Spleen (tissue), 11 donors: ENCODE measurements at regions not wholly inside any gene's neighbourhood (a gene's known extent, or its start where the extent isn't known, plus 50 kb on each side); places are given as distances from the start of the nearest gene placed in this dataset.
A peak's percentile ranks its signal among the peaks of the same experiment; 100 is the strongest.

Source experiments
- DNase-seq: peaks from one replicate; pipeline ENCODE4 v3.0.0-alpha.2; 2020
- H3K27ac ChIP-seq, 8 donors: fragments of 200-600 bp; sonication (generic) in 7 of 8; 1 replicate in 4 of 8; 2 replicates in 4 of 8; pipeline versions ENCODE4 v1.5.0 to v1.8.0; 2016 to 2021; ENCODE audit warnings: inconsistent platforms in 4 of 8, mild to moderate bottlenecking in 4 of 8, moderate library complexity in 1 of 8
- H3K27me3 ChIP-seq, 7 donors: fragments of 200-600 bp; sonication (generic) in 6 of 7; replicated peaks in 1 of 7; 1 replicate in 4 of 7; 2 replicates in 3 of 7; pipeline versions ENCODE4 v1.5.0 to v1.8.0; 2016 to 2021; ENCODE audit warnings: inconsistent platforms in 3 of 7, mild to moderate bottlenecking in 1 of 7
- H3K36me3 ChIP-seq, 6 donors: fragments of 200-600 bp; sonication (generic) in 5 of 6; 1 replicate in 4 of 6; 2 replicates in 2 of 6; pipeline versions ENCODE4 v1.5.0 to v1.8.0; 2016 to 2021; ENCODE audit warnings: inconsistent platforms in 2 of 6
- H3K4me1 ChIP-seq, 6 donors: fragments of 200-600 bp; sonication (generic) in 5 of 6; 1 replicate in 3 of 6; 2 replicates in 3 of 6; pipeline versions ENCODE4 v1.5.0 to v1.8.0; 2016 to 2021; ENCODE audit warnings: inconsistent platforms in 3 of 6
- H3K4me3 ChIP-seq, 8 donors: fragments of 200-600 bp; sonication (generic) in 7 of 8; 1 replicate in 4 of 8; 2 replicates in 4 of 8; pipeline versions ENCODE4 v1.5.0 to v1.8.0; 2016 to 2021; ENCODE audit warnings: inconsistent platforms in 4 of 8, mild to moderate bottlenecking in 4 of 8, moderate library complexity in 2 of 8
- H3K9me3 ChIP-seq, 8 donors: fragments of 200-600 bp; sonication (generic) in 7 of 8; 1 replicate in 4 of 8; 2 replicates in 4 of 8; pipeline versions ENCODE4 v1.5.0 to v1.8.0; 2016 to 2021; ENCODE audit warnings: inconsistent platforms in 4 of 8
- POLR2A ChIP-seq, 3 donors: fragments of 450-650 bp; IDR thresholded peaks; one replicate each; pipeline ENCODE4 v1.5.1; 2017; ENCODE audit warnings: antibody characterized with exemption in 3 of 3, mild to moderate bottlenecking in 1 of 3
- POLR2AphosphoS5 ChIP-seq, 3 donors: sonication (generic); formaldehyde crosslinking; IDR thresholded peaks; one replicate each; pipeline ENCODE4 v1.5.1; 2017; ENCODE audit warnings: antibody characterized with exemption in 3 of 3
- WGBS, 5 donors: extraction: QIAGEN DNeasy Blood & Tissue Kit in 3 of 5; methylation state at CpG; one replicate each; pipeline versions ENCODE4 v1.1.5 to v1.1.7; 2013 to 2018; 5-methylcytosine and 5-hydroxymethylcytosine counted together
- intact Hi-C: fragments of 100-400 bp; cut with DNase I; formaldehyde crosslinking; loops from one replicate; pipeline ENCODE4 v1.15.0; 2023; ENCODE audit warnings: low total_unique reads
- TF ChIP-seq, protein P1 (sequence below), 11 experiments: fragments of 200-600 bp in 7 of 11; fragments of 450-650 bp in 4 of 11; sonication (generic) in 4 of 11; IDR thresholded peaks in 8 of 11; conservative IDR thresholded peaks in 3 of 11; 1 replicate in 7 of 11; 2 replicates in 4 of 11; pipeline versions ENCODE4 v1.4.0 to v1.8.0; 2016 to 2021; ENCODE audit warnings: antibody characterized with exemption in 11 of 11, inconsistent platforms in 4 of 11, mild to moderate bottlenecking in 1 of 11
- donor health status: healthy with polysubstance abuse.
- donor health status: DM: no; HTN: no; CAD: no; lungs with moderate emphysema.
- donor health status: DM: no; HTN: no; CAD: no.
- donor health status: Bipolar disorder and iron deficiency.
- donor health status: healthy.
- donor health status: DM: no; HTN: no; CAD: no.
- donor health status: DM: yes; HTN: yes; CAD: no.

DNA sequence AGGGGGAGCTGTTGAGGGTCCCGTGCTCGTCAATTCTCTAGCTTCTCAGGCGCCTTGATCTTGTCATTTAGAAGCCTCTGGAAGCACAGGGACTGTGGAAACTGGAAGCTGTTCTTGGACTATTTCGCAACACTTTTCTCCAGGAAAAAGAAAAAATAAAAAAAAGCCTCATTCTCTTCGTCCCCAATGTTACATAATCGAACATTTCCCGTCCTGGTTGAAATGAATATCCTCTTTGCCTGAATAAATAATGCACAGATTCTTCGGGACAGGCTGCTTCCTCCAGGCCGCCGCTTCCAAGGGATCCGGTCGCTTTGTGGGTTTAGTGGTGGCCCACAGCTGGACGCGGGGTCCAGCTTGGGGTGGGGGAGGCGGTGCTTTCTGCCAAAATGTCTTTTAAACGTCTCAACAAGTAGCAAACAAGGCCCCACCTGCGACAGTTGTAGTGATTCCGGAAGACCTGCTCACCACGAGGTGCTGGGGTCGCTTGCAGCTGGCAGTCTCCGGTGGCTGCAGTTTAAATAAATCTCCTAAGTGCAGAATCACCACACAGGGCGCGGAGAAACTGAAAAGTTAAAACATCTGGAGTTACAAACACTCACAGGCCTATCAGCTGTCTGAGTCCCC, 125.9 kb upstream of the ESR1 start:
- no peak for DNase-seq

DNA sequence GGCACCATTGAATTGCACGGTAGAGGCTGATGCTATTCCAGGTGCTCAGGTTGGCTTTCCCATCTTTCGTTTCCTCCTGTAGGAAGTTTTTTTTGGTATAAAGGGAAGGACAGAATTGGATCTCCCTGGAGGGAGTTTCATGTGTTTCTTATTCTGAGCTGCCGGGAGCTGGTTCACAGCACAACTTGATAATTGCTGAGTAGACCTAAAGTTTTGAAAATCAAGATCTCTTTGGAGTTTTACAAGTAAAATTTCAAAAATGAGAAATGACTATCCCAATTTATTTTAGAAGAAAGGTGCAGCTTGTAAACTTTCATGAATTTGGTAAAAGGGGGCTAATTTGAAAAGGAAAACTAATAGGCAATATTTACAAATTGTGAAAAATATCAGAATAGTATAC, 125.2 kb upstream of the ESR1 start:
- no peak overlapping the region for H3K27ac ChIP-seq
- intact Hi-C loops: no loop called here
- no peaks in the 10 kb centered on the region for H3K36me3 ChIP-seq
- no peaks in the 10 kb centered on the region for H3K27me3 ChIP-seq
- H3K4me1 ChIP-seq: peaks cover 0 to 16% (median 6%) of the 10 kb centered on the region in 6 donors
- H3K4me3 ChIP-seq: no peak overlapping the region
- H3K9me3 ChIP-seq: no peaks in the 10 kb centered on the region
- no peak for DNase-seq
- TF ChIP-seq POLR2A (IDR thresholded peaks at IDR 0.05): no peak
- TF ChIP-seq, protein P1, sequence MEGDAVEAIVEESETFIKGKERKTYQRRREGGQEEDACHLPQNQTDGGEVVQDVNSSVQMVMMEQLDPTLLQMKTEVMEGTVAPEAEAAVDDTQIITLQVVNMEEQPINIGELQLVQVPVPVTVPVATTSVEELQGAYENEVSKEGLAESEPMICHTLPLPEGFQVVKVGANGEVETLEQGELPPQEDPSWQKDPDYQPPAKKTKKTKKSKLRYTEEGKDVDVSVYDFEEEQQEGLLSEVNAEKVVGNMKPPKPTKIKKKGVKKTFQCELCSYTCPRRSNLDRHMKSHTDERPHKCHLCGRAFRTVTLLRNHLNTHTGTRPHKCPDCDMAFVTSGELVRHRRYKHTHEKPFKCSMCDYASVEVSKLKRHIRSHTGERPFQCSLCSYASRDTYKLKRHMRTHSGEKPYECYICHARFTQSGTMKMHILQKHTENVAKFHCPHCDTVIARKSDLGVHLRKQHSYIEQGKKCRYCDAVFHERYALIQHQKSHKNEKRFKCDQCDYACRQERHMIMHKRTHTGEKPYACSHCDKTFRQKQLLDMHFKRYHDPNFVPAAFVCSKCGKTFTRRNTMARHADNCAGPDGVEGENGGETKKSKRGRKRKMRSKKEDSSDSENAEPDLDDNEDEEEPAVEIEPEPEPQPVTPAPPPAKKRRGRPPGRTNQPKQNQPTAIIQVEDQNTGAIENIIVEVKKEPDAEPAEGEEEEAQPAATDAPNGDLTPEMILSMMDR (IDR thresholded peaks at IDR 0.05 in 8 of 11, conservative IDR thresholded peaks at IDR 0.05 in 3 of 11): no peak
- 59 to 74% (median 72%) methylated on average over 3 of the region's 3 CpGs for WGBS, 5 donors

More for the DNA sequence above, 125.9 kb upstream of the ESR1 start:
- Histone ChIP-seq H3K4me3 (peak overlapping the region in 2 of 8 donors; percentile 12 to 29), H3K27ac (peak overlapping the region in 3 of 8 donors; percentile 2 to 32 (median 23)), H3K27me3 (no peaks in the 10 kb centered on the region), H3K9me3 (no peaks in the 10 kb centered on the region), H3K36me3 (no peaks in the 10 kb centered on the region), H3K4me1 (peaks cover 0 to 16% (median 6%) of the 10 kb centered on the region in 6 donors)
- WGBS, 5 donors: 19 to 32% (median 22%) methylated on average over 23 of the region's 23 CpGs
- no peak for TF ChIP-seq POLR2AphosphoS5 (IDR thresholded peaks at IDR 0.05)
- TF ChIP-seq POLR2A (IDR thresholded peaks at IDR 0.05): no peak
- TF ChIP-seq, protein P1 (IDR thresholded peaks at IDR 0.05 in 8 of 11, conservative IDR thresholded peaks at IDR 0.05 in 3 of 11): no peak
- intact Hi-C loops: no loop called here

DNA sequence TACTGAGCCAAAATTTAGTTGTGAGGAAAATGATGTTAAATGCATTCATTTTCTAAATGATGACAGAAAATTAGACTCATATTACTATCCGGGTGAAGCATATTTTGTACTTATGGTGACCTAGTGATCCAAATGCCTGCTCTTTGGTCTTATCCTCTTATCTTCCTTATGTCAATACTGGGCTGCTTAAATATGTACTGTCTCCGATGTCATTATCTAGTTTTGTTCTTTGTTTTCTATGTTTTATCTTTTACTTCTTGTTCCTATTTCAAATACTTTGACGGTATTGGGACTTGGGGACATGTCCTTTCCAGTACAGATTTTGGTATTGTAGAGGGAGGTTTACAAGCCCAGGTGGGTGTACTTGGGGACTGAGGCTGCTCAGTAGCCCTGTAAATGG, 124.6 kb upstream of the ESR1 start:
- Histone ChIP-seq H3K27ac (no peak overlapping the region), H3K27me3 (no peaks in the 10 kb centered on the region), H3K4me3 (no peak overlapping the region), H3K4me1 (peaks cover 0 to 16% (median 6%) of the 10 kb centered on the region in 6 donors), H3K36me3 (no peaks in the 10 kb centered on the region), H3K9me3 (no peaks in the 10 kb centered on the region)
- TF ChIP-seq POLR2A (IDR thresholded peaks at IDR 0.05): no peak
- TF ChIP-seq POLR2AphosphoS5 (IDR thresholded peaks at IDR 0.05): no peak
- TF ChIP-seq, protein P1 (IDR thresholded peaks at IDR 0.05 in 8 of 11, conservative IDR thresholded peaks at IDR 0.05 in 3 of 11): no peak
- intact Hi-C loops: no loop called here
- no peak for DNase-seq
- 78 to 93% (median 89%) methylated on average over 3 of the region's 3 CpGs for WGBS, 5 donors

DNA sequence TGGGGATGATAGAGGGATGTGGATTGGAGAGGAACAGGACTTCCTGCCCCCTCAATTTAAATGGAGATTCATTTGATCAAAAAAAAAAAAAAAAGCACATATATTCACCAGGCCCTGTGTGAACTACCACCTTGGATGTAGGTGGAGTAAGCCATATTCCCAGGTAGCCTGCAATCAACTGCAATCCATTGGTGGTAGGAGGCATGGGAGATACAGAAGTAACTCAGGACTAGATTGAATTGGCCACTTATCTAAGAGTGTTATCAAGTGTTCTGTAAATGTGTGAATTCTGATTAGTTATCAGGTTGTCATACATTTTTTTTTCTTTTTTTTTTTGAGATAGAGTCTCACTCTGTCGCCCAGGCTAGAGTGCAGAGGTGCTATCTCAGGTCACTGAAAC, 124.1 kb upstream of the ESR1 start:
- WGBS, 5 donors: 82 to 100% (median 87%) methylated on average over 1 of the region's 1 CpG
- intact Hi-C loops: no loop called here
- H3K27ac ChIP-seq: no peak overlapping the region
- H3K4me3 ChIP-seq: no peak overlapping the region
- H3K36me3 ChIP-seq: no peaks in the 10 kb centered on the region
- no peak for DNase-seq
- TF ChIP-seq POLR2AphosphoS5 (IDR thresholded peaks at IDR 0.05) (no peak), POLR2A (IDR thresholded peaks at IDR 0.05) (no peak)
- TF ChIP-seq, protein P1 (IDR thresholded peaks at IDR 0.05 in 8 of 11, conservative IDR thresholded peaks at IDR 0.05 in 3 of 11): no peak
- H3K4me1 ChIP-seq: peaks cover 0 to 16% (median 6%) of the 10 kb centered on the region in 6 donors
- H3K9me3 ChIP-seq: no peaks in the 10 kb centered on the region
- no peaks in the 10 kb centered on the region for H3K27me3 ChIP-seq
